Liver (tissue), 3 donors: ENCODE measurements at regions not wholly inside any gene's neighbourhood (a gene's known extent, or its start where the extent isn't known, plus 50 kb on each side); places are given as distances from the start of the nearest gene placed in this dataset.

ENCODE experiments used
- JUND ChIP-seq, 2 donors: IDR thresholded peaks; 2 replicates each; pipeline ENCODE4 v1.6.1; 2016; ENCODE audit warnings: antibody characterized with exemption in 2 of 2
- RAD21 ChIP-seq, 2 donors: IDR thresholded peaks; 2 replicates each; pipeline ENCODE4 v1.6.1; 2016; ENCODE audit warnings: antibody characterized with exemption in 2 of 2, mild to moderate bottlenecking in 2 of 2
- SP1 ChIP-seq: IDR thresholded peaks from 2 replicates; pipeline ENCODE4 v1.6.1; 2018; ENCODE audit warnings: antibody characterized with exemption, mild to moderate bottlenecking
- TAF1 ChIP-seq: conservative IDR thresholded peaks from 2 replicates; pipeline ENCODE4 v1.6.1; 2016; ENCODE audit warnings: antibody characterized with exemption, mild to moderate bottlenecking
- YY1 ChIP-seq: IDR thresholded peaks from 2 replicates; pipeline ENCODE4 v1.6.1; 2016; ENCODE audit warnings: antibody characterized with exemption, mild to moderate bottlenecking
- TF ChIP-seq, protein P1 (sequence below): fragments of 150-350 bp; IDR thresholded peaks from 2 replicates; pipeline ENCODE4 v1.5.1; 2017; ENCODE audit warnings: improper control_type of control experiment, low read depth, low read length; ENCODE audit not compliant: missing input control
- TF ChIP-seq, protein P2 (sequence below): IDR thresholded peaks from 2 replicates; pipeline ENCODE4 v1.6.1; 2016; ENCODE audit warnings: antibody characterized with exemption
- TF ChIP-seq, protein P3 (sequence below): IDR thresholded peaks from 2 replicates; pipeline ENCODE4 v1.6.1; 2016; ENCODE audit warnings: antibody characterized with exemption, mild to moderate bottlenecking
- TF ChIP-seq, protein P4 (sequence below): IDR thresholded peaks from 2 replicates; pipeline ENCODE4 v1.6.1; 2016; ENCODE audit warnings: antibody characterized with exemption
- donor health status: healthy.
- donor health status: healthy.

DNA sequence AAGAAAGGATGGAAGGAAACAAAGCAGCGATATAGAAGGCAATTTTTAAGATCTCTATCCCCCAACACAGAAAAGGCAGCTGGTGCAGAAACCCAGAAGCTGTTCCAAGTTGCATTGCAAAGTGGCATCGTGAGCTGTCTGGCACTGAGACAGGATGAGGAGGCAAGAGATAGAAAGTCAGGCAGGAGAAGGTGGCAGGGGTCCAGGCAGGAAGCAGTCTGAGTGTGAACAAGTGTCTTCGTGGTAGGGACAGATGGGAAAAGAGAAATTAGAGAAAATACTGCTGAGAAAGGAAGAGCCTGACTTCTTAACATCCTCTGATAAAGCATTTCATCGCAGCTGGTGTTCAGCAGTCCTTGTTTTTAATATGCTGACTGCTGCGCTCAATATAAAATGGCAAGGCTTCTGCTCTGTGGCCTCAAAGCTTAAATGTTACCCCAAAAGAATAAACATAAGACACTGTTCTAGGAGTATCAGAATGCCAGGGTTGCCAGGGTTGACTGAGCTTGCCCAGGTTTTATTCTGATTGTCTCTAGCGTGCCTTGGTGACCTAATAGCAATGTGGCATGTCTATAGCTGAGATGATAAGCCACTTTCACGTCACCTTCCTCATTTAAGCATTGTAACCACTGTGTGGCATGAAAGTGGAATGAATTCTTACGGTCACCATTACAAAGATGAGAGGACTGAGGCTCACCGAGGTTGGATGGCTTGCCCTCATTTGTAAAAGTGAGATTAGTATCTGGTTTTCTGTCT, 397.6 kb downstream of the NUAK1 start:
- TF ChIP-seq, protein P1, sequence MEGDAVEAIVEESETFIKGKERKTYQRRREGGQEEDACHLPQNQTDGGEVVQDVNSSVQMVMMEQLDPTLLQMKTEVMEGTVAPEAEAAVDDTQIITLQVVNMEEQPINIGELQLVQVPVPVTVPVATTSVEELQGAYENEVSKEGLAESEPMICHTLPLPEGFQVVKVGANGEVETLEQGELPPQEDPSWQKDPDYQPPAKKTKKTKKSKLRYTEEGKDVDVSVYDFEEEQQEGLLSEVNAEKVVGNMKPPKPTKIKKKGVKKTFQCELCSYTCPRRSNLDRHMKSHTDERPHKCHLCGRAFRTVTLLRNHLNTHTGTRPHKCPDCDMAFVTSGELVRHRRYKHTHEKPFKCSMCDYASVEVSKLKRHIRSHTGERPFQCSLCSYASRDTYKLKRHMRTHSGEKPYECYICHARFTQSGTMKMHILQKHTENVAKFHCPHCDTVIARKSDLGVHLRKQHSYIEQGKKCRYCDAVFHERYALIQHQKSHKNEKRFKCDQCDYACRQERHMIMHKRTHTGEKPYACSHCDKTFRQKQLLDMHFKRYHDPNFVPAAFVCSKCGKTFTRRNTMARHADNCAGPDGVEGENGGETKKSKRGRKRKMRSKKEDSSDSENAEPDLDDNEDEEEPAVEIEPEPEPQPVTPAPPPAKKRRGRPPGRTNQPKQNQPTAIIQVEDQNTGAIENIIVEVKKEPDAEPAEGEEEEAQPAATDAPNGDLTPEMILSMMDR: no peak
- TF ChIP-seq, protein P2, sequence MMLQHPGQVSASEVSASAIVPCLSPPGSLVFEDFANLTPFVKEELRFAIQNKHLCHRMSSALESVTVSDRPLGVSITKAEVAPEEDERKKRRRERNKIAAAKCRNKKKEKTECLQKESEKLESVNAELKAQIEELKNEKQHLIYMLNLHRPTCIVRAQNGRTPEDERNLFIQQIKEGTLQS: no peak
- TF ChIP-seq SP1 (no peak), JUND (IDR thresholded peaks at IDR 0.05) (no peak), RAD21 (IDR thresholded peaks at IDR 0.05) (no peak), YY1 (no peak), TAF1 (no peak)
- TF ChIP-seq, protein P3, sequence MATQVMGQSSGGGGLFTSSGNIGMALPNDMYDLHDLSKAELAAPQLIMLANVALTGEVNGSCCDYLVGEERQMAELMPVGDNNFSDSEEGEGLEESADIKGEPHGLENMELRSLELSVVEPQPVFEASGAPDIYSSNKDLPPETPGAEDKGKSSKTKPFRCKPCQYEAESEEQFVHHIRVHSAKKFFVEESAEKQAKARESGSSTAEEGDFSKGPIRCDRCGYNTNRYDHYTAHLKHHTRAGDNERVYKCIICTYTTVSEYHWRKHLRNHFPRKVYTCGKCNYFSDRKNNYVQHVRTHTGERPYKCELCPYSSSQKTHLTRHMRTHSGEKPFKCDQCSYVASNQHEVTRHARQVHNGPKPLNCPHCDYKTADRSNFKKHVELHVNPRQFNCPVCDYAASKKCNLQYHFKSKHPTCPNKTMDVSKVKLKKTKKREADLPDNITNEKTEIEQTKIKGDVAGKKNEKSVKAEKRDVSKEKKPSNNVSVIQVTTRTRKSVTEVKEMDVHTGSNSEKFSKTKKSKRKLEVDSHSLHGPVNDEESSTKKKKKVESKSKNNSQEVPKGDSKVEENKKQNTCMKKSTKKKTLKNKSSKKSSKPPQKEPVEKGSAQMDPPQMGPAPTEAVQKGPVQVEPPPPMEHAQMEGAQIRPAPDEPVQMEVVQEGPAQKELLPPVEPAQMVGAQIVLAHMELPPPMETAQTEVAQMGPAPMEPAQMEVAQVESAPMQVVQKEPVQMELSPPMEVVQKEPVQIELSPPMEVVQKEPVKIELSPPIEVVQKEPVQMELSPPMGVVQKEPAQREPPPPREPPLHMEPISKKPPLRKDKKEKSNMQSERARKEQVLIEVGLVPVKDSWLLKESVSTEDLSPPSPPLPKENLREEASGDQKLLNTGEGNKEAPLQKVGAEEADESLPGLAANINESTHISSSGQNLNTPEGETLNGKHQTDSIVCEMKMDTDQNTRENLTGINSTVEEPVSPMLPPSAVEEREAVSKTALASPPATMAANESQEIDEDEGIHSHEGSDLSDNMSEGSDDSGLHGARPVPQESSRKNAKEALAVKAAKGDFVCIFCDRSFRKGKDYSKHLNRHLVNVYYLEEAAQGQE: no peak
- TF ChIP-seq, protein P4, sequence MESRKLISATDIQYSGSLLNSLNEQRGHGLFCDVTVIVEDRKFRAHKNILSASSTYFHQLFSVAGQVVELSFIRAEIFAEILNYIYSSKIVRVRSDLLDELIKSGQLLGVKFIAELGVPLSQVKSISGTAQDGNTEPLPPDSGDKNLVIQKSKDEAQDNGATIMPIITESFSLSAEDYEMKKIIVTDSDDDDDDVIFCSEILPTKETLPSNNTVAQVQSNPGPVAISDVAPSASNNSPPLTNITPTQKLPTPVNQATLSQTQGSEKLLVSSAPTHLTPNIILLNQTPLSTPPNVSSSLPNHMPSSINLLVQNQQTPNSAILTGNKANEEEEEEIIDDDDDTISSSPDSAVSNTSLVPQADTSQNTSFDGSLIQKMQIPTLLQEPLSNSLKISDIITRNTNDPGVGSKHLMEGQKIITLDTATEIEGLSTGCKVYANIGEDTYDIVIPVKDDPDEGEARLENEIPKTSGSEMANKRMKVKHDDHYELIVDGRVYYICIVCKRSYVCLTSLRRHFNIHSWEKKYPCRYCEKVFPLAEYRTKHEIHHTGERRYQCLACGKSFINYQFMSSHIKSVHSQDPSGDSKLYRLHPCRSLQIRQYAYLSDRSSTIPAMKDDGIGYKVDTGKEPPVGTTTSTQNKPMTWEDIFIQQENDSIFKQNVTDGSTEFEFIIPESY: no peak
